ENCODE measurements at regions not wholly inside any gene's neighbourhood (a gene's known extent, or its start where the extent isn't known, plus 50 kb on each side); places are given as distances from the start of the nearest gene placed in this dataset.
"Not testable (repeated sequence)": the region's sequence is repeated elsewhere in the genome, so short reads cannot be mapped to it uniquely, and the experiment has no call there.

DNA sequence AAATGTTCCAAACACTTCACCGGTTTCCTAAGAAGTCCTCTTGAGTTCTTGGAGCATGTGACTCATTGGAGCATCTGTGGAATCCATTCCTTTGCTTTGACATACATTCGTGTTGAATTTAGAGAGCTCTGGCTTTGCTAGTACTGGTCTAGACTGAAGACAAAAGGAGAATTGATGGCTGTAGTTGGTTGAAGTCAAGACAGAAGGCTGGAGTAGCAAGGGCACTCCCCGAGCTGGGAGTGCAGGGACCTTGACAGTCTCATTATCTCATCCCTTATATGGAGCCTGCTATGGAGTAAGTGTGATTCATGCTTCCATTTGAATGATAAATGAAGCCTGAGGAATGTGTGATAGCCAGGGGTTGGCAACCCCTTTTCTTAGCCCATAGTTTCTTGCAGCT is 1249.1 kb downstream of the TYW1 start:
- DNase-seq (no peak), ATAC-seq (ENCODE audit: poor library complexity) (no peak)
- intact Hi-C loops (cut with DNase I): no loop called here

- intact Hi-C loops (cut with DNase I): no loop called here
- DNase-seq (no peak), ATAC-seq (ENCODE audit: poor library complexity) (no peak)
Observed at GRCh38 chr7:68246189-68246633, 1249.6 kb downstream of the TYW1 start.

GRCh38 chr7:68247126-68247525 is 1250.5 kb downstream of the TYW1 start:
- intact Hi-C loops (cut with DNase I): no loop called here
- DNase-seq: no peak
- no peak for ATAC-seq (ENCODE audit: poor library complexity)

DNA sequence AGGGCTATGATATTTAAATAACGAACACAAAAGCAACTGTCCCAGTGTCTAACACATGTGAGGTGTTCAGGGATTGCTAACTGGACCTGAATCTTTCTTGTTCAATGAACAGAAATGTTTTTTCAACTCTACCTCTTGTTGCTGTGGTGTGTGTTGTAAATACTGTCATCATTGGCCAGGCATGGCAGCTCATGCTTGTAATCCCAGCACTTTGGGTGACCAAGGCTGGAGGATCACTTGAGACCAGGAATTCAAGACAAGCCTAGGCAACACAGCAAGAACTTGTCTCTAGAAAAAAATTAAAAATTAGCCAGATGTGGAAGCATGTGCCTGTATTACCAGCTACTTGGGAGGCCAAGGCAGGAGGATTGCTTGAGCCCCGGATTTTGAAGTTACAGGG is 1250.9 kb downstream of the TYW1 start:
- intact Hi-C loops (cut with DNase I): no loop called here
- DNase-seq (no peak), ATAC-seq (ENCODE audit: poor library complexity) (no peak)

GRCh38 chr7:68248973-68249372 is 1252.3 kb downstream of the TYW1 start:
- no peak for DNase-seq
- intact Hi-C loops (cut with DNase I): no loop called here
- ATAC-seq (ENCODE audit: poor library complexity): no peak

DNA sequence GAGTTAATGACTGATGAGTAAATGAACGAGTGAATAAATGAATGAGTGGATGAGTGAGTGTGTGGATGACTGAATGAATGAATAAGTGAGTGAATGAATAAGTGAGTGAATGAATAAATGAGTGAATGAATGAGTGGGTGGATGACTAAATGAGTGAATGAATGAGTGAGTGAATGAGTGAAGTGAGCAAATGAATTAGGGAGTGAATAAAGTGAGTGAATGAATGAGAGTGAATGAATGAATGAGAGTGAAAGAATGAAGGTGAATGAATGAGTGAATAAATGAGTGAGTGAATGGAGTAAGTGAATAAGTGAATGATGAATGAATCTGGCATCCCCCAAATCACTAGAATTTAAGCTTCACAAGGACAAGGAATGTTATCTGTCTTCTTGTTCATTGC is 1253.0 kb downstream of the TYW1 start:
- DNase-seq (no peak), ATAC-seq (ENCODE audit: poor library complexity) (no peak)
- intact Hi-C loops (cut with DNase I): no loop called here

GRCh38 chr7:68250143-68250542 is 1253.5 kb downstream of the TYW1 start:
- DNase-seq (no peak), ATAC-seq (ENCODE audit: poor library complexity) (no peak)
- intact Hi-C loops (cut with DNase I): no loop called here

DNA sequence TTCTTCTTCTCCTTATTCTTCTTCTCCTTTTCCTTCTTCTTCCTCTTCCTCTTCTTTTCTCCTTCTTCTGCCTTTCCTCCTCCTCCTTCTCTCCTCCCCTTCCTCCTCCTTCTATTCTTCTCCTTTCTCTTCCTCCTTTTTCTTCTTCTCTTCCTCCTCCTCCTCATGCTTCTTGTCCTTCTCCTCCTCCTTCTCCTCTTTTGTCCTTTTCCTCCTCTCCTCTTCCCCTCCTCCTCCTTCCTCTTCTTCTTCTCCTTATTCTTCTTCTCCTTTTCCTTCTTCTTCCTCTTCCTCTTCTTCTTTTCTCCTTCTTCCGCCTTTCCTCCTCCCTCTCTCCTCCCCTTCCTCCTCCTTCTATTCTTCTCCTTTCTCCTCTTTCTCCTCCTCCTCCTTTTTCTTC is 1258.2 kb downstream of the TYW1 start:
- DNase-seq; intact Hi-C loops (cut with DNase I); ATAC-seq (ENCODE audit: poor library complexity): not testable (repeated sequence)

DNA sequence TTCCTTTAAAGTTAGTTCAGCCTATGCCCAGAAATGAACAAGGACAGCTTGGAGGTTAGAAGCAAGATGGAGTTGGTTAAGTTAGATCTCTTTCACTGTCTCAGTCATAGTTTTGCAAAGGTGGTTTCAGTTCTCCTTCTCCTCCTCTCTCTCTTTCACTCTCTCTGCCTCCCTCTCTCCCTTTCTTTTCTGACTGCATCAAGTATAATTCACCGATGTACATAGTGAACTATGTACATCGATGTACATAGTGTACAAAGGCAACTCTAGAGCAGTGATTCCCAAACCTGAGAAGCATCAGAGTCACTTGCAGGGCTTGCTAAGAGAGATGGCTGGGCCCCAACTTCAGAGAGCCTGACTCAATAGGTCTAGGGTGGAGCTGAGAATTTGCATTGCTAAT is 1259.7 kb downstream of the TYW1 start:
- intact Hi-C loops (cut with DNase I): no loop called here
- ATAC-seq (ENCODE audit: poor library complexity): no peak
- no peak for DNase-seq

GRCh38 chr7:68258609-68259008 is 1262.0 kb downstream of the TYW1 start:
- DNase-seq: no peak
- ATAC-seq (ENCODE audit: poor library complexity): no peak
- intact Hi-C loops (cut with DNase I): no loop called here

GRCh38 chr7:68265258-68265657 is 1268.6 kb downstream of the TYW1 start:
- no peak for DNase-seq
- no peak for ATAC-seq (ENCODE audit: poor library complexity)
- intact Hi-C loops (cut with DNase I): no loop called here

GRCh38 chr7:68266004-68266579 is 1269.5 kb downstream of the TYW1 start:
- intact Hi-C loops (cut with DNase I): no loop called here
- ATAC-seq (ENCODE audit: poor library complexity) (no peak), DNase-seq (no peak)

- intact Hi-C loops (cut with DNase I): no loop called here
- DNase-seq (no peak), ATAC-seq (ENCODE audit: poor library complexity) (no peak)
Observed at GRCh38 chr7:68267486-68267885, 1270.9 kb downstream of the TYW1 start.

DNA sequence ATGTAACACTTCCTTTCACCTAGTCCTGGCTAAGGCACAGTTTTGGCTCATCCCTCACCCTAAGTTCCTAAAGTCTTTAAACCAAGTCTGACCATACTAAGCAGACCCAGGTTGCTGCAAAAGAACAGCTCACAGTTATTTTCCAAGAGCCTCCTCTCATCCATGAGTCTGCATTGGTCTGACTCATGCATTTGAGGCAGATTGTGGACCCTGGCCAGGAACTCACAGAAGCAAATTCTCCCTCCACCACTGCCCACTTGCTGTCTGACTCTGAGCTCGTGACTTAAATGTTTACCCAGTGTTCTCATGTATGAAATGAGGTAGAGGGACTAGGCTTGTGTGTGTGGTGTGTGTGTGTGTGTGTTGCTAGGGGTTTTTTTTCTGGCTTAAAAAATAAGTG is 1272.8 kb downstream of the TYW1 start:
- ATAC-seq (ENCODE audit: poor library complexity) (no peak), DNase-seq (no peak)
- intact Hi-C loops (cut with DNase I): no loop called here

DNA sequence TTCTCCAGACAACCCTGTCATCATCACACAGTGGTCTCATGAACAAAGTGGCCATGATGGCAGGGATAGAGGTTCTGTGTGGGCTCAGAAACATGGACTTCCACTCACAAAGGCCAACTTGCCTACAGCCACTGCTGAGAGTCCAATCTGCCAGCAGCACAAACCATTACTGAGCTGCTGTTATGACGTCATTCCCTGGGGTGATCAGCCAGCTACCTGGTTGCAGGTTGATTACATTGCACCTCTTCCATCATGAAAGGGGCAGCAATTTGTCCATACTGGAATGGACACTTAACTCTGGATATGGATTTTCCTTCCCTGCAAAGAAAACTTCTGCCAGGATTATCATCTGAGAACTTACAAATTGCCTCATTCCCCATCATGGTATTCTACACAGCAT is 1275.9 kb downstream of the TYW1 start:
- intact Hi-C loops (cut with DNase I): no loop called here
- DNase-seq (no peak), ATAC-seq (ENCODE audit: poor library complexity) (no peak)

GRCh38 chr7:68276725-68277124 is 1280.1 kb downstream of the TYW1 start:
- no peak for DNase-seq
- intact Hi-C loops (cut with DNase I): no loop called here
- ATAC-seq (ENCODE audit: poor library complexity): no peak

GRCh38 chr7:68279827-68280400 is 1283.3 kb downstream of the TYW1 start:
- ATAC-seq (ENCODE audit: poor library complexity) (no peak), DNase-seq (no peak)
- intact Hi-C loops (cut with DNase I): no loop called here

DNA sequence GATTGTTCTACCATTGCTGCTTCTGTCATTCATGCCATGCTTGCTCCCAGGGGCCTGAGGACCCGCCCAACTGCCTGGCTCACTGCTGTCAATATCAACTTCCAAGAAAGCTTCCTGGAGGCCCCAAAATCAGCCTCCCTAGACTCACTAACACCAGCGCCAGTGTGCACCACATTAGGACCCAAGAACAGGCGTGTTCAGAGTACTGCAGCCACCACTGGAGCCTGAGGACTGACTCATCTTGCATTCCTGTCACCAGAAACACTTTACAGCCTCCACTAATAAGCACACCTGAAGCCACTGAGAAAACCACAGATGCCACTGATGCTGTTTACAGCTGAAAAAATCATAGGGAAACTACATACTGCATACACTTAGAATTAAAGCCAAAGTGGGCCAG is 1284.3 kb downstream of the TYW1 start:
- DNase-seq (no peak), ATAC-seq (ENCODE audit: poor library complexity) (no peak)
- intact Hi-C loops (cut with DNase I): no loop called here

- ATAC-seq (ENCODE audit: poor library complexity) (no peak), DNase-seq (no peak)
- intact Hi-C loops (cut with DNase I): no loop called here
Observed at GRCh38 chr7:68288144-68288593, 1291.5 kb downstream of the TYW1 start.

DNA sequence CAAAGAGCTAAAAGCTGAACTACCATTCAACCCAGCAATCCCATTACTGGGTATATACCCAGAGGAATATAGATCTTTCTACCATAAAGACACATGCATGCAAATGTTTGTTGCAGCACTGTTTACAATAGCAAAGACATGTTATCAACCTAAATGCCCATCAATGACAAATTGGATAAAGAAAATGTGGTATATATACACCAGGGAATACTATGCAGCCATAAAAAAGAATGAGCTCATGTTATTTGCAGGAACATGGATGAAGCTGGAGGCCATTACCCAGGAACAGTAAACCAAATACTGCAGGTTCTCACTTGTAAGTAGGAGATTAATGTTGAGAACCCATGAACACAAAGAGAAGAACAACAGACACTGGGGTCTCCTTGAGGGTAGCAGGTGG is 1295.1 kb downstream of the TYW1 start:
- intact Hi-C loops (cut with DNase I): no loop called here
- DNase-seq (no peak), ATAC-seq (ENCODE audit: poor library complexity) (no peak)

- ATAC-seq (ENCODE audit: poor library complexity) (no peak), DNase-seq (no peak)
- intact Hi-C loops (cut with DNase I): no loop called here
Observed at GRCh38 chr7:68295386-68295785, 1298.8 kb downstream of the TYW1 start.

Measured in Right ventricle myocardium superior (tissue), 1 donor.